OCI-LY3 (cell line): ENCODE measurements at regions not wholly inside any gene's neighbourhood (a gene's known extent, or its start where the extent isn't known, plus 50 kb on each side); places are given as distances from the start of the nearest gene placed in this dataset.

Experiments used
- H2AFZ ChIP-seq: fragments of 200-600, 300-600 bp; shearing (Covaris generic); 2 replicates; pipeline ENCODE4 v1.6.0; 2014; ENCODE audit warnings: antibody characterized with exemption, low read depth, low read length
- H3K27ac ChIP-seq: fragments of 200-600, 300-600 bp; sonication (generic); 2 replicates; pipeline ENCODE4 v1.5.1; 2014; ENCODE audit warnings: mild to moderate bottlenecking, low read length, moderate library complexity, mixed read lengths
- H3K27me3 ChIP-seq: fragments of 200-600, 300-600 bp; sonication (generic); 2 replicates; pipeline ENCODE4 v1.6.1; 2014; ENCODE audit warnings: low read depth, low read length, mixed read lengths
- H3K36me3 ChIP-seq: fragments of 200-600, 300-600 bp; sonication (generic); replicated peaks from 2 replicates; pipeline ENCODE3; 2014; ENCODE audit warnings: low read depth, low read length, mixed read lengths
- H3K4me1 ChIP-seq: fragments of 300-600, 200-600 bp; sonication (generic); 2 replicates; pipeline ENCODE4 v1.6.1; 2014; ENCODE audit warnings: low read length, mixed read lengths
- H3K4me2 ChIP-seq: fragments of 200-600, 300-600 bp; sonication (generic); 2 replicates; pipeline ENCODE4 v1.6.1; 2014; ENCODE audit warnings: low read length, mixed read lengths
- H3K4me3 ChIP-seq: fragments of 300-600, 200-600 bp; sonication (generic); 2 replicates; pipeline ENCODE4 v1.5.1; 2014; ENCODE audit warnings: antibody characterized with exemption, mild to moderate bottlenecking, low read length, moderate library complexity
- H3K79me2 ChIP-seq: fragments of 300-600, 200-600 bp; shearing (Covaris generic); 2 replicates; pipeline ENCODE4 v1.6.1; 2014; ENCODE audit warnings: mild to moderate bottlenecking, low read length, mixed read lengths
- H3K9ac ChIP-seq: fragments of 300-600, 200-600 bp; shearing (Covaris generic); 2 replicates; pipeline ENCODE4 v1.6.0; 2014; ENCODE audit warnings: mild to moderate bottlenecking, low read length, moderate library complexity
- H3K9me3 ChIP-seq: fragments of 200-600, 300-600 bp; shearing (Covaris generic); 2 replicates; pipeline ENCODE4 v1.6.1; 2014; ENCODE audit warnings: low read length, mixed read lengths; ENCODE audit not compliant: insufficient read depth
- H4K20me1 ChIP-seq: fragments of 200-600, 300-600 bp; sonication (generic); 2 replicates; pipeline ENCODE4 v1.6.1; 2016; ENCODE audit warnings: low read length, mixed read lengths; ENCODE audit not compliant: insufficient read depth
- EZH2phosphoT487 ChIP-seq: fragments of 200-600 bp; shearing (Covaris generic); IDR thresholded peaks from 2 replicates; pipeline ENCODE4 v1.6.1; 2018; ENCODE audit warnings: antibody characterized with exemption, mixed run types, low read depth
- TF ChIP-seq, protein P1 (sequence below): fragments of 200-600, 300-600 bp; sonication (generic); IDR thresholded peaks from 2 replicates; pipeline ENCODE4 v1.5.1; 2014; ENCODE audit warnings: antibody characterized with exemption, low read length, low read depth

DNA sequence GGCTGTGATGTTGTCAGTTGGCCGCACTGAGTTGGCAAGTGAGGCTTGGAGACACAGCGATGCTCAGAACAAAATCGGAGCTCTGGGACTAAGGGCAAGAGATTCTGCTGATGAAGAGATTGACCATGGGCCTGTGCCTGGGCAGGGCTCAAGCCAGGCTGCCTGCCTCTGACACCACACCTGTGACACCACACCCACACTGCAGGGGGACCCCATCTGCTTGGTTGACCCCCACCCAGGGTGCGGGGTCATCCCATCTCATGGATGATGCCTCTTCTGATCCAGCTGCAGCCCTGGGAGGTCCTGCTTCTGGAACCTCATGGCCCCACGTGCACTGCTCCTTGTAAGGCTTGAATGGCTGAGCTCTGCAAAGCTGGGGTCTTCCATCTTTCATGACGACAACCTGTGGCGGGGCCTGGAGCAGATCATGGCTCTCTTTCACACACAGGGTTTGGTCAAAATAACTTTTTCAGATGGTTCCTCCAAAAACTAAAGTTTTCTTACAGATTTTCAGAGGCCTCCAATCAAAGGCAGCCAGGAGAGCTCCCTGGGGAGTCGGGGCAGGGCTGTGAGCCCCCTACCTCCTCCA lies 185.2 kb downstream of the GADD45G start:
- Histone ChIP-seq H3K27me3 (no peaks in the 10 kb centered on the region), H2AFZ (no peak overlapping the region), H3K79me2 (no peaks in the 10 kb centered on the region), H3K9ac (no peak overlapping the region), H3K9me3 (no peaks in the 10 kb centered on the region), H3K4me1 (peaks cover 33% of the 10 kb centered on the region), H3K36me3 (no peaks in the 10 kb centered on the region), H3K4me2 (no peak overlapping the region), H4K20me1 (no peaks in the 10 kb centered on the region), H3K27ac (no peak overlapping the region), H3K4me3 (no peak overlapping the region)
- TF ChIP-seq EZH2phosphoT487 = no peak
- TF ChIP-seq, protein P1, sequence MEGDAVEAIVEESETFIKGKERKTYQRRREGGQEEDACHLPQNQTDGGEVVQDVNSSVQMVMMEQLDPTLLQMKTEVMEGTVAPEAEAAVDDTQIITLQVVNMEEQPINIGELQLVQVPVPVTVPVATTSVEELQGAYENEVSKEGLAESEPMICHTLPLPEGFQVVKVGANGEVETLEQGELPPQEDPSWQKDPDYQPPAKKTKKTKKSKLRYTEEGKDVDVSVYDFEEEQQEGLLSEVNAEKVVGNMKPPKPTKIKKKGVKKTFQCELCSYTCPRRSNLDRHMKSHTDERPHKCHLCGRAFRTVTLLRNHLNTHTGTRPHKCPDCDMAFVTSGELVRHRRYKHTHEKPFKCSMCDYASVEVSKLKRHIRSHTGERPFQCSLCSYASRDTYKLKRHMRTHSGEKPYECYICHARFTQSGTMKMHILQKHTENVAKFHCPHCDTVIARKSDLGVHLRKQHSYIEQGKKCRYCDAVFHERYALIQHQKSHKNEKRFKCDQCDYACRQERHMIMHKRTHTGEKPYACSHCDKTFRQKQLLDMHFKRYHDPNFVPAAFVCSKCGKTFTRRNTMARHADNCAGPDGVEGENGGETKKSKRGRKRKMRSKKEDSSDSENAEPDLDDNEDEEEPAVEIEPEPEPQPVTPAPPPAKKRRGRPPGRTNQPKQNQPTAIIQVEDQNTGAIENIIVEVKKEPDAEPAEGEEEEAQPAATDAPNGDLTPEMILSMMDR = no peak

GRCh38 chr9:89790542-89791109 lies 185.8 kb downstream of the GADD45G start:
- Histone ChIP-seq H2AFZ (no peak overlapping the region), H3K27me3 (no peaks in the 10 kb centered on the region), H3K27ac (no peak overlapping the region)

DNA sequence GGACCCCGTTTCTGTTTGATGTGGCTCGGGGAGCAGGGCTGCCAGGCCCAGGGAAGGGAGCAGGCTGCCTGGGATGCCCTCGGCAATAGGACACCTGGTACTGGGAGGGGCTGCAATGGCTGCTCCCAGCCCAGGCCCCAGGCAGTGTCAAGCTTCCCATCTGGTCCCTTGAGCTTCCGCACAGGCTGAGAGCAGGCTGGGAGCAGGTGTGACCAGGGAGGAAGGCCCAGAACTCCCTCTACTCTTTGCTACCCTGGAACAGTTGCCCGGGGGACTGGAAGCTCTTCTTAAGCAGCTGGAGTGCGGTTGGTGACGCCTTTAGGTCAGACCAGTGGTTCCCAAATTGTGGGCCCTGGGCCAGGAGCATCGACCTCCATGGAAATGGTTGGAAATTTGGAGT lies 186.9 kb downstream of the GADD45G start:
- no peaks in the 10 kb centered on the region for H3K27me3 ChIP-seq
- no peak for TF ChIP-seq EZH2phosphoT487
- TF ChIP-seq, protein P1 = no peak
- no peaks in the 10 kb centered on the region for H3K36me3 ChIP-seq
- H3K79me2 ChIP-seq = no peaks in the 10 kb centered on the region
- no peak overlapping the region for H2AFZ ChIP-seq
- no peak overlapping the region for H3K4me3 ChIP-seq
- no peaks in the 10 kb centered on the region for H3K9me3 ChIP-seq
- H3K4me2 ChIP-seq = no peak overlapping the region
- no peak overlapping the region for H3K27ac ChIP-seq
- peaks cover 33% of the 10 kb centered on the region for H3K4me1 ChIP-seq
- no peak overlapping the region for H3K9ac ChIP-seq
- H4K20me1 ChIP-seq = no peaks in the 10 kb centered on the region

More at GRCh38 chr9:89790542-89791109, 185.8 kb downstream of the GADD45G start:
- Histone ChIP-seq H3K79me2 (no peaks in the 10 kb centered on the region), H3K4me2 (no peak overlapping the region), H3K9ac (no peak overlapping the region), H4K20me1 (no peaks in the 10 kb centered on the region), H3K9me3 (no peaks in the 10 kb centered on the region), H3K4me1 (peaks cover 33% of the 10 kb centered on the region), H3K4me3 (no peak overlapping the region), H3K36me3 (no peaks in the 10 kb centered on the region)
- TF ChIP-seq, protein P1 = no peak
- TF ChIP-seq EZH2phosphoT487 = no peak

DNA sequence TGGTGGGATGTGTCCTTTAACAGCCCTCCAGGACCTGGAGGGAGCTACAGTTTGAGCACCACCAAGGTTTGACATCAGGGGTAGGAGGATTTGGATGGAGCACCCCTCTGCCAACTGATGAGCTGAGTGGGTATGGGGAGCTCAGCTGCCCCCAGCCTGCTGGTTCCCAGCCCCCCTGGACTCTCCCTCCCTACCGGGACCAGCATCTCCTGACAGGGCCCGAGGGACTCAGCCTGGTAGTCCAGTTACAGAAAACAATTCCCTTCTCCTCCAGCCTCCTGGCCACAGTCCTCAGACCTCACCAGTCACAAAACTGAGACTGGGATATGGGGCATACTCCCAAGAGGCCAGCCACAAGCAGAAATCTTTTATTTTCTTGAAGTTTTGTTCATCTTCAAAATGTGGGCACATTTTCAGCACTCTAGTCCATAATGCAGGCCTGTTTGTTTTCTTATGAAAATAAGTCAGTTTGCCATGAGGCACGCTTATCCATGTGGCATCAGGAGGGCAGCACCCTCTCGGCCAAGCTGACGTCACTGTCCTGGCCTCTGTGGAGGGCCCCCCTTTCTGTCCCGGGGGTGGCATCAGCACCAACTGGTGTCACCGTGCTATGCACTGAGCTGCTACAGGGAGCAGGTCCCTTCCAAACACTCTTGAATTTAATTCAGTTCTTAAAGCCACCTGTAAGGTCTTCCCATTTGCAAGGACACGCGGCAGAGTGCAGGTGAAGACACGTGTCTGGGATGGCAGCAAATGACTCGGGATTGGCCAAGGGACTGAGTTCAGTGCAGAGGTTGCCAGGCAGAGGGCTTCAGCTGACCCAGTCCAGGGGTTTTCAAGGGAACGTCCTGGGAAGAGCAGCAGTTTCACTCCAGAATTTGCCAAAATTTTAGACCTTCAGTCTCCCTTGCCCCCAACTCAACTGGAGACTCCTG lies 187.6 kb downstream of the GADD45G start:
- H3K27me3 ChIP-seq = no peaks in the 10 kb centered on the region
- no peak for TF ChIP-seq EZH2phosphoT487
- TF ChIP-seq, protein P1 = no peak
- H3K4me2 ChIP-seq = peak overlapping the region; percentile 60
- peak overlapping the region; percentile 30; the same call in 1 of the 2 replicates for H3K27ac ChIP-seq
- H3K36me3 ChIP-seq = no peaks in the 10 kb centered on the region
- H3K4me3 ChIP-seq = 0 out of 2 replicates have a peak overlapping the region, but pooled peaks have one; percentile 26
- H2AFZ ChIP-seq = no peak overlapping the region; the same call in 1 of the 2 replicates
- H3K79me2 ChIP-seq = no peaks in the 10 kb centered on the region
- H3K4me1 ChIP-seq = peaks cover 33% of the 10 kb centered on the region
- H4K20me1 ChIP-seq = no peaks in the 10 kb centered on the region
- H3K9ac ChIP-seq = peak overlapping the region; percentile 11; the same call in 1 of the 2 replicates
- H3K9me3 ChIP-seq = no peaks in the 10 kb centered on the region
